Activated CD4-positive, CD25-positive, alpha-beta regulatory T cell (primary cell): ENCODE measurements at regions not wholly inside any gene's neighbourhood (a gene's known extent, or its start where the extent isn't known, plus 50 kb on each side); places are given as distances from the start of the nearest gene placed in this dataset.
"Not testable (repeated sequence)": the region's sequence is repeated elsewhere in the genome, so short reads cannot be mapped to it uniquely, and the experiment has no call there.

Source experiments
- DNase-seq, 4 experiments: peaks; one replicate each; lab custom pipeline; 2025; lab: John Stamatoyannopoulos, UW

- DNase-seq, result no peak
These were observed 85.6 kb downstream of the OLFM1 start for GRCh38 chr9:135173066-135173465.

- no peak for DNase-seq
These were observed 86.8 kb downstream of the OLFM1 start for GRCh38 chr9:135174248-135174647.

- DNase-seq, result no peak
These were observed 87.5 kb downstream of the OLFM1 start for GRCh38 chr9:135174981-135175380.

GRCh38 chr9:135176284-135176683, 88.8 kb downstream of the OLFM1 start:
- DNase-seq, result no peak

GRCh38 chr9:135177562-135177961, 90.1 kb downstream of the OLFM1 start:
- not testable (repeated sequence) for DNase-seq

- DNase-seq, result no peak
These were observed 91.0 kb downstream of the OLFM1 start for GRCh38 chr9:135178498-135178897.

GRCh38 chr9:135179041-135179440, 91.6 kb downstream of the OLFM1 start:
- no peak for DNase-seq

- DNase-seq, result no peak
These were observed 92.5 kb downstream of the OLFM1 start for GRCh38 chr9:135179976-135180375.

GRCh38 chr9:135180586-135180985, 93.1 kb downstream of the OLFM1 start:
- DNase-seq, result no peak

GRCh38 chr9:135181336-135181735, 93.9 kb downstream of the OLFM1 start:
- DNase-seq, result no peak

- not testable (repeated sequence) for DNase-seq
These were observed 94.4 kb downstream of the OLFM1 start for GRCh38 chr9:135181841-135182240.

- DNase-seq, result no peak
These were observed 95.6 kb downstream of the OLFM1 start for GRCh38 chr9:135183069-135183468.

GRCh38 chr9:135183528-135184180, 96.2 kb downstream of the OLFM1 start:
- no peak for DNase-seq

GRCh38 chr9:135184181-135185053, 96.9 kb downstream of the OLFM1 start:
- DNase-seq, result no peak

- no peak for DNase-seq
These were observed 97.6 kb downstream of the OLFM1 start for GRCh38 chr9:135185060-135185459.

- no peak for DNase-seq
These were observed 99.0 kb downstream of the OLFM1 start for GRCh38 chr9:135186248-135187164.

- no peak for DNase-seq
These were observed 99.9 kb downstream of the OLFM1 start for GRCh38 chr9:135187365-135187764.

- DNase-seq, result no peak
These were observed 101.2 kb downstream of the OLFM1 start for GRCh38 chr9:135188681-135189151.

GRCh38 chr9:135189497-135189896, 102.0 kb downstream of the OLFM1 start:
- no peak for DNase-seq

GRCh38 chr9:135190789-135191577, 103.5 kb downstream of the OLFM1 start:
- DNase-seq, result no peak

- no peak for DNase-seq
These were observed 105.2 kb downstream of the OLFM1 start for GRCh38 chr9:135192686-135193085.
